Liver (tissue), 8 donors: ENCODE measurements at regions not wholly inside any gene's neighbourhood (a gene's known extent, or its start where the extent isn't known, plus 50 kb on each side); places are given as distances from the start of the nearest gene placed in this dataset.
"Not testable (repeated sequence)": the region's sequence is repeated elsewhere in the genome, so short reads cannot be mapped to it uniquely, and the experiment has no call there.

Experiments
- DNase-seq: peaks from one replicate; pipeline ENCODE4 v3.0.0-alpha.2; 2017; ENCODE audit warnings: low spot score
- H3K27ac ChIP-seq, 2 donors: one replicate each; pipeline ENCODE4 v1.7.0; 2013; ENCODE audit warnings: inconsistent platforms in 2 of 2, low read length in 2 of 2, control low read depth in 1 of 2, low read depth in 1 of 2, mild to moderate bottlenecking in 1 of 2
- H3K27me3 ChIP-seq, 4 donors: one replicate each; pipeline versions ENCODE4 v1.6.1 to v1.7.0; 2013; ENCODE audit warnings: low read length in 3 of 4, inconsistent platforms in 1 of 4, mild to moderate bottlenecking in 1 of 4, moderate library complexity in 1 of 4; ENCODE audit not compliant: control insufficient read depth in 4 of 4, insufficient read depth in 4 of 4
- H3K36me3 ChIP-seq, 4 donors: one replicate each; pipeline versions ENCODE4 v1.6.1 to v1.7.0; 2013; ENCODE audit warnings: low read length in 3 of 4, mild to moderate bottlenecking in 3 of 4, low read depth in 1 of 4, moderate library complexity in 1 of 4; ENCODE audit not compliant: control insufficient read depth in 4 of 4, insufficient read depth in 3 of 4
- H3K4me1 ChIP-seq, 4 donors: one replicate each; pipeline versions ENCODE4 v1.6.1 to v1.7.0; 2013; ENCODE audit warnings: low read length in 3 of 4, mild to moderate bottlenecking in 3 of 4, moderate library complexity in 1 of 4; ENCODE audit not compliant: control insufficient read depth in 4 of 4, insufficient read depth in 4 of 4
- H3K4me3 ChIP-seq, 3 donors: one replicate each; pipeline versions ENCODE4 v1.6.1 to v1.7.0; 2013; ENCODE audit warnings: low read length in 3 of 3, control low read depth in 1 of 3, low read depth in 1 of 3, mild to moderate bottlenecking in 1 of 3
- H3K9ac ChIP-seq, 2 donors: one replicate each; pipeline ENCODE4 v1.7.0; 2013; ENCODE audit warnings: low read length in 2 of 2, mild to moderate bottlenecking in 2 of 2, moderate library complexity in 2 of 2, control low read depth in 1 of 2, low read depth in 1 of 2
- H3K9me3 ChIP-seq, 4 donors: one replicate each; pipeline versions ENCODE4 v1.6.1 to v1.7.0; 2013; ENCODE audit warnings: low read length in 3 of 4; ENCODE audit not compliant: control insufficient read depth in 4 of 4
- ATF3 ChIP-seq: IDR thresholded peaks from 2 replicates; pipeline ENCODE4 v1.6.1; 2016; ENCODE audit warnings: antibody characterized with exemption
- CTCF ChIP-seq: fragments of 150-350 bp; IDR thresholded peaks from 2 replicates; pipeline ENCODE4 v1.5.1; 2017; ENCODE audit warnings: improper control_type of control experiment, low read depth, low read length; ENCODE audit not compliant: missing input control
- EGR1 ChIP-seq, 2 donors: IDR thresholded peaks; 2 replicates each; pipeline ENCODE4 v1.6.1; 2016 to 2018; ENCODE audit warnings: antibody characterized with exemption in 2 of 2, low read depth in 2 of 2
- FOXA1 ChIP-seq: IDR thresholded peaks from 2 replicates; pipeline ENCODE4 v1.6.1; 2016; ENCODE audit warnings: antibody characterized with exemption
- FOXA2 ChIP-seq: IDR thresholded peaks from 2 replicates; pipeline ENCODE4 v1.6.1; 2016; ENCODE audit warnings: antibody characterized with exemption
- GABPA ChIP-seq, 2 donors: IDR thresholded peaks in 1 of 2; conservative IDR thresholded peaks in 1 of 2; 2 replicates each; pipeline ENCODE4 v1.6.1; 2016; ENCODE audit warnings: antibody characterized with exemption in 2 of 2, mild to moderate bottlenecking in 1 of 2, moderate library complexity in 1 of 2
- HNF4A ChIP-seq, 2 donors: conservative IDR thresholded peaks; 2 replicates each; pipeline ENCODE4 v1.6.1; 2016; ENCODE audit warnings: antibody characterized with exemption in 2 of 2, mild to moderate bottlenecking in 2 of 2
- HNF4G ChIP-seq: IDR thresholded peaks from 2 replicates; pipeline ENCODE4 v1.6.1; 2016; ENCODE audit warnings: antibody characterized with exemption
- JUND ChIP-seq, 2 donors: IDR thresholded peaks; 2 replicates each; pipeline ENCODE4 v1.6.1; 2016; ENCODE audit warnings: antibody characterized with exemption in 2 of 2
- MAX ChIP-seq: IDR thresholded peaks from 2 replicates; pipeline ENCODE4 v1.6.1; 2016; ENCODE audit warnings: antibody characterized with exemption
- NR2F2 ChIP-seq: IDR thresholded peaks from 2 replicates; pipeline ENCODE4 v1.6.1; 2016; ENCODE audit warnings: antibody characterized with exemption
- RAD21 ChIP-seq, 2 donors: IDR thresholded peaks; 2 replicates each; pipeline ENCODE4 v1.6.1; 2016; ENCODE audit warnings: antibody characterized with exemption in 2 of 2, mild to moderate bottlenecking in 2 of 2
- REST ChIP-seq: IDR thresholded peaks from 2 replicates; pipeline ENCODE4 v1.6.1; 2016; ENCODE audit warnings: antibody characterized with exemption, mild to moderate bottlenecking
- RXRA ChIP-seq, 2 donors: IDR thresholded peaks; 2 replicates each; pipeline ENCODE4 v1.6.1; 2017 to 2018; ENCODE audit warnings: antibody characterized with exemption in 2 of 2, mild to moderate bottlenecking in 1 of 2
- SP1 ChIP-seq: IDR thresholded peaks from 2 replicates; pipeline ENCODE4 v1.6.1; 2018; ENCODE audit warnings: antibody characterized with exemption, mild to moderate bottlenecking
- TAF1 ChIP-seq: conservative IDR thresholded peaks from 2 replicates; pipeline ENCODE4 v1.6.1; 2016; ENCODE audit warnings: antibody characterized with exemption, mild to moderate bottlenecking
- YY1 ChIP-seq: IDR thresholded peaks from 2 replicates; pipeline ENCODE4 v1.6.1; 2016; ENCODE audit warnings: antibody characterized with exemption, mild to moderate bottlenecking
- ZBTB33 ChIP-seq: IDR thresholded peaks from 2 replicates; pipeline ENCODE4 v1.6.1; 2016; ENCODE audit warnings: antibody characterized with exemption
- WGBS: extraction: QIAGEN DNeasy Blood & Tissue Kit; methylation state at CpG from one replicate; pipeline ENCODE4 v1.1.7; 2013; 5-methylcytosine and 5-hydroxymethylcytosine counted together
- donor health status: healthy.
- donor health status: healthy.
- donor health status: healthy.
- donor health status: healthy.
- donor health status: healthy.

- not testable (repeated sequence) for DNase-seq, H3K27ac ChIP-seq, H3K4me3 ChIP-seq, H3K9me3 ChIP-seq, H3K9ac ChIP-seq, H3K36me3 ChIP-seq, H3K27me3 ChIP-seq
- peaks cover 0 to 25% (median 4%) of the 10 kb centered on the region in 4 donors for H3K4me1 ChIP-seq
- WGBS: 84% methylated on average over 1 of the region's 1 CpG
These were observed 70.2 kb downstream of the ZNF726 start for GRCh38 chr19:23984911-23985310.

- Histone ChIP-seq H3K27ac (peak overlapping the region; percentile 62 to 85), H3K9me3 (no peaks in the 10 kb centered on the region), H3K36me3 (no peaks in the 10 kb centered on the region), H3K4me1 (peaks cover 3 to 20% (median 4%) of the 10 kb centered on the region in 4 donors), H3K4me3 (no peak overlapping the region), H3K9ac (no peak overlapping the region), H3K27me3 (no peaks in the 10 kb centered on the region)
- DNase-seq: no peak
- TF ChIP-seq TAF1: no peak
- no peak for TF ChIP-seq EGR1 (IDR thresholded peaks at IDR 0.05; ENCODE audit: low read depth in 2 of 2)
- TF ChIP-seq MAX: peak; percentile 57
- TF ChIP-seq HNF4G: no peak
- TF ChIP-seq YY1: peak; percentile 93
- no peak for TF ChIP-seq CTCF
- peak; percentile 55 for TF ChIP-seq REST
- TF ChIP-seq HNF4A (conservative IDR thresholded peaks at IDR 0.05): peak; percentile 41 to 87
- TF ChIP-seq GABPA (IDR thresholded peaks at IDR 0.05 in 1 of 2, conservative IDR thresholded peaks at IDR 0.05 in 1 of 2): no peak
- TF ChIP-seq FOXA1: peak; percentile 59
- peak; percentile 73 for TF ChIP-seq ATF3
- TF ChIP-seq SP1: peak; percentile 47
- TF ChIP-seq ZBTB33: peak; percentile 77
- TF ChIP-seq RXRA (IDR thresholded peaks at IDR 0.05): peak; percentile 64 to 94
- no peak for TF ChIP-seq NR2F2
- peak in 1 of 2 donors; percentile 82 for TF ChIP-seq JUND (IDR thresholded peaks at IDR 0.05)
- peak; percentile 65 for TF ChIP-seq FOXA2
- peak; percentile 42 to 64 for TF ChIP-seq RAD21 (IDR thresholded peaks at IDR 0.05)
- WGBS: 38% methylated on average over 1 of the region's 1 CpG
These were observed 71.9 kb downstream of the ZNF726 start for GRCh38 chr19:23986623-23987022.
